HG03342 (cell line): ENCODE measurements at regions not wholly inside any gene's neighbourhood (a gene's known extent, or its start where the extent isn't known, plus 50 kb on each side); places are given as distances from the start of the nearest gene placed in this dataset.
"Not testable (repeated sequence)": the region's sequence is repeated elsewhere in the genome, so short reads cannot be mapped to it uniquely, and the experiment has no call there.

ENCODE experiments used
- ATAC-seq: cut with Tn5 transposase; IDR thresholded peaks from one replicate; pipeline ENCODE4 v1.9.1; 2021; ENCODE audit warnings: mild to moderate bottlenecking, moderate library complexity; ENCODE audit not compliant: unreplicated experiment

DNA sequence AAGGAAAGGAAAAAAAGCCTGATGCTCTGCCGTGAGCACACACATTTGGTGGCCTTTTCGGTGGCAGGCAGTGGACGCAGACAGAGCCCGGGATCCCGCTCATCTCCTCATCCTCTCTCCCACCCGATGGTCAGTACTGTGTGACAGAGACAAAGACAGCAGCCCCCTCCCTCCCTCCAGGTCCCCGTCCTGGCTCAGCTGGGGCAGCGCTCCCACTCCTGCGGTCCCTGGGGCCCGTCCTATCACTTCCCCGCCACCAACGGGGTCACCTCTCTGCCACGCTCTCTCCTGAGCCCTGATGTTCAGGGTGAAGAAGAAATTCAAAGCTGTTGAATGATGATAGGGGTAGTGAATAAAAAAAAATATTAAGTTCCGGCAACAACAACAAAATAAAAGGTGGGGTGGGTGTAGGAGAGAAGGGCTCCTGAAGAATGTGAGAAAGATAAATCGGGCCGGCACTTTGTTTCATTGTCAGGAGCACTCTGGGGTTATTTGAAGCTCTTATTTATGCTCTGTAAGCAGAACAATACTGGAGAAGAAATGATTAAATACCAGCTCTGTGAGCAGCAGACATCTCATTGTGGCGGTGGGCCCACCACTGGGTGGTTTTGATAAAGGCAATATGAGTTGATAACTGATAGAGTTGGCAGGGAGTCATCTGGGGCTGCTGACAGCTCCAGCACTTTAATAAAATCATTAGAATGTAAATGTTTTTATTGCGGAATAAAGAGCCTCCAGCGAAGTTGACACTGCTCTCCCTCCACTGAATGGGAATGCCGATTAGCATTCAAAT, 417.7 kb downstream of the IRX1 start:
- ATAC-seq, result no peak

DNA sequence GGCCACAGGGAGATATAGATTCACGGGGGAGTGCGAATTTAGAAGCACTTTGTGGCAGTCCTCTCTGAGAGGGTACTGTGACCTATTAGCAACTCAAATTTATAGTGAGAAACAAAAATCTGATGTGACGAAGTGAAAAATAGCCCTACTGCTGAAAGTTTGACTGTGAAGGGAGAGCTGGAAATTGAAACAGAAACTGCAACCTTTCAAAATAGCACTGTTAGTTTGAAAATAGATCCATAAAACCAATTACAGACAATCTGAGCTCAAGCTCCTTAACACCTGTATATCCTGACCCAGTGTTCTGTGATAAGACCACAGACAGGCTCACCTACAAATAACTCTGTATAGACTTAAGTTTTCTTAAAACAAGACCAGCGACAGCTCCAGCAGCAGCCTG, 420.1 kb downstream of the IRX1 start:
- no peak for ATAC-seq

DNA sequence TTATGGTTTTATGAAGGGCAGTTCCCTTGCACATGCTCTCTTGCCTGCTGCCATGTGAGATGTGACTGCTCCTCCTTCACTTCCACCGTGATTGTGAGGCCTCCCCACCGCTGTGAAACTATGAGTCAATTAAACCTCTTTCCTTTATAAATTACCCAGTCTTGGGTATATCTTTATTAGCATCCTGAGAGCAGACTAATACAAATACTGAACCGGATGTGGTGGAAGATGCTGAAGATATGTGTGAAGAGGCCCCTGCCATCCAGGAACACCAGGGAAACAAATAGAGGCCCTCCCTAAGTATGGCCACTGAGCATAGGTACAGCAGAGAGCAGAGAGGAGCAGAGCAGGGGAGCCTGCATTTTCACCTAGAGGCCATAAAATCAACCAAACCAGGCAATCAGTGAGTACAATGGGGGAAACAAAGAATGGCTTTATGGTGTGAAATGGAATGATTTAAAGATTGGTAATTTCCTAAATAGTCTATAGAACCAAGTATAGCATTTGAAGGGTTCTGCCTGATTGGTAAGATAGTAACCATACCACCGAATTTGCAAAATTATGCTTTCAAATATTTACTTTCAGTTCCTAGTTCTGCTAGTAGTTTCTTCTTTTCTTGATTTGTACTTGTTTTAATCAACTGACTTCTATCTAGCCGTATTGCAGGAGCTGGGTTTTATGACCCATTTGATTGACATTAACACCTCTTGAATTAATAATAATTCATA, 421.6 kb downstream of the IRX1 start:
- ATAC-seq, result no peak

DNA sequence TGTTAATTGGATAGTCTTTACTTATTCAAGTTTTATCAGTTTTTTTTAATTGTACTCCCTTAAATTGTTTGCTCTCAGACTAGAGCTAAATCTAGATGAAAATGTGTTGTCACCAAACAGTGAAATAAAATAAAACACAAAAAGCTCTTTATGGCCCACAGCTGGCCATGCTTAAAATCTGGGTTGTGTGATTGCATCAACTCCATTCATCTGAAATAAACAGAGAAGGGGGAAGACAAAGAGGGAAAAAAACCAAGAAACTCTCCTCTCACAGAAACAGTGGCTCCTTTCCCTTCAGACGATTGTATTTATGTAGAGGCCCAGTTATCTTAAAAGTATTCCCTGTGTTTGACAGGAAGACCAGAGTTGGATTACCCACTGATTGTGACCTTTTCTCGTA, 422.4 kb downstream of the IRX1 start:
- ATAC-seq, result no peak

DNA sequence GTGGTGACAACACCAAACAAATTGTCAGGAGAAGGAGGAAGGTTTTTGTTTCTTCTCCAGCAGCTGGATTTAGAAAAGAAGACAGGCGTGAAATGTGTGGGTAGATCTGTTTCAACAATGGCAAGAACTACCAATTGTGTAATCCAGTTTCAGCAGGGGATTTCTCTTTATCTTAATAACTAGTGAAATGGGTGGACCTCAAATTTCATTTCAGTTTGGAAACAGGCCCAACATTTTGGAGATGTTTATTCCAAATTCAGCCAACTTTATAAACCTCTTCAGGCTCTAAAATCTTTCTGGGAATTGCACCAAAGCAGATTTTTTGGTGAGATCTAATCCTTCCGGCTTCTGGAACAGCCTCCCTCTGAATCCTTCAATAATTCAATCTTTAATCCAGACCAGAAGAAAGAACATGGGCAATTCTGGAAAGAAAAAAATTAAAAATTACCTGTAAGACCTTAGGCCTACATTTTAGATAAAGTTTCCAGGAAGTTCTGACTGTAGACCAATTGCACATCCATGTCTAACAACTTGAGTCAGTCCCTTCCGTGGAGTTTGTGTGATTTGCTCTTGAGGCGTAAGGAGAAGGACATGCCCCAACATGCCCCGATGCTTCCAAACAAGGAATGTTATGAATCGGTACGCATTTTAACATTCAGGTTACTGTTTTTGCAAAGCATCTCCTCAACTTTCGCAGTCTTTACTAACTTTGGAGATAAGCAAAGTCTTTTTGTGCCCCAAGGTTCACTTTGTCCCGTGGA, 423.6 kb downstream of the IRX1 start:
- ATAC-seq, result no peak

DNA sequence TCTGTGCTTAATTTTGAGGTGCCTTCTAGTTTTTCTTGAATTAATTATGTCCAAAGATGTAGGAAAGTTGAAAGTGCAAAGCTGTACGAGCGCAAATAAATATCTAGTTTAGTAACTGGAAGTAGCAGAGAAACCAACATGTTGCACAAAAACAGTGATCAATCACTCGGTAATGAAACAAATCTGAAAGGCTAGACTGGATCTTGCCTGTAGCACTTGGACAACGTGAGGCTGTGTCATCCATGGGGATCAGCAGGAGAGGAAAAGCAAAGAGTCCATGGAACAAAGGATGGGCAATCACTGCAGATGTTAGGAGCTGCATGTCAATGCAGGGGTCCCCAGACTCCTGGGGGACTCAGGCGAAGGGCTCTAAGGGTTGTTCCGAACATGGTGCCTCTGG, 424.2 kb downstream of the IRX1 start:
- no peak for ATAC-seq

DNA sequence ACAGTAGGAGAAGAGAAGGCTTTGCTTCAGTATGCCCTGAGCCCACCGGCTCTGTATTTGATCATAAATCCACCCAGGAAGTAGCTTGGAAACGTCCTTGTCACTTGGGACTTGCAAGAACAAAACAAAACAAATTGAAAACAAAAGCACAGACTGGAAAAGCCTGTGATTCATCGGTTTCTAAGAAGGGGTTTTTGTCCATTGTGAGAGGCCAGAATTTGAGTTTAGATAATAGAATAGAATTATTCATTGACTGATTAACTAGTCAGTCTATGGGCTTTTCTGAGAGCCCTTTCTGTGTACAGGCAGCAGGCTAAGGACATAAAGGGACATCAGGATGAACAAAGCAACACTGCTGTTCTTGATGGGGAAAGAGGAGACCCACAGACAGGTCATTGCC, 424.8 kb downstream of the IRX1 start:
- no peak for ATAC-seq

DNA sequence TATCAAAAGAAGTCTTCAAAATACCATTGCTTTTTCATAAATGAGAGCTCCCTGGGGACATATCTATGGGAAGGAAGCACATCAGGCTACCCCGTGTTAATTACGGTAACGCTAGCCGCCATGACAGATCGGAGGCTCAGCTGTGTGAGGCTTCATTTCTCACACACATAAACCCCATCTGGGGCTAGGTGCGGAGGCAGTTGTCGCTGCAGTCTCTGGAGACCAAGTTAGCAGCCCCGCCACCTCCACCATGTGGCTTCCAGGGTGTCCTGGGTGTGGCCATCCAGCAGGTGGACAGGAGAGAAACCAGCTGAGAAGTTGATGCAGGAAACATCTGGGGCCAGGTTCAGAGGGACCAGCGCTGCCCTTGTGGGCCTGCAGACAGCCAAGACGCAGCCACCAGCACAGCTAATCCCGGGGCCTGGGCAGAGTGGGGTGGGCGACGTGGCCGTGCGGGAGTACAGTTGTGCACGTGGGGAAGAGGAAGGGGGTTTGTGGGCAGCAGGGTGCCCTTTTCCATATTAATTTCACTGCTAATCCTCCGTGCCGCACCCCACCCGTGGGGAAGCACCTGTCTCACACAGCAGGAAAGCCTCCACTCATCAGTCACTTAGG, 426.5 kb downstream of the IRX1 start:
- no peak for ATAC-seq

DNA sequence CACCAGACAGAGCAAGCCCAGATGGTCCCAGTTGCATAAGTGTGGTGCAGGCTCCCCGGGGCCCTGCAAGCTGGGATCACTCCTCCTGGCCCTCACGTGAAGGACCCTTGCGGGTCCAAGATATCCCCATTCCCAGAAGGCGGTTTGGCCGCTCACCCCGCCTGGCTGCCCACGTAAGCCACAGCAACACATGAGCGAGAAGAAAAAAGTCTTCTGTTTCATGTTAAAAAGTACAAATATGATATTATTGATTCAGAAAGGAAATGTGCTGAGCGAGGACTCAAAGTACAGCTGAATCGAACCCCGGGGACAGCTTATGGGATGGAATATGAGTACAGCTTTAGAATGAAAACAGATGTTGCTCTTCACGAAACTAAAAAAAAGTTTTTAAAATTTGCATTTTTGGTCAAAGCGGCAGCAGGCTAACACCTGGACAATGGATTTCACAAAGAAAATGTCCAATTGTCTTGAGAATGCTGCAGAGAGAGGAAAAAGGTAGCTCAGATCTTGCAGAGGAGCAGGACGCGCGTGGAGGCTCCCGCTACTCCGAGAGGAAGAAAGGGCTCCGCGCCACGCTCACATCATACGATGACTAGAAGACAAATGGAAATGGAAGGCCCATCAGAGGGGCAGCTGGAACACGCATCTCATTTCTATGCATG, 427.6 kb downstream of the IRX1 start:
- no peak for ATAC-seq

DNA sequence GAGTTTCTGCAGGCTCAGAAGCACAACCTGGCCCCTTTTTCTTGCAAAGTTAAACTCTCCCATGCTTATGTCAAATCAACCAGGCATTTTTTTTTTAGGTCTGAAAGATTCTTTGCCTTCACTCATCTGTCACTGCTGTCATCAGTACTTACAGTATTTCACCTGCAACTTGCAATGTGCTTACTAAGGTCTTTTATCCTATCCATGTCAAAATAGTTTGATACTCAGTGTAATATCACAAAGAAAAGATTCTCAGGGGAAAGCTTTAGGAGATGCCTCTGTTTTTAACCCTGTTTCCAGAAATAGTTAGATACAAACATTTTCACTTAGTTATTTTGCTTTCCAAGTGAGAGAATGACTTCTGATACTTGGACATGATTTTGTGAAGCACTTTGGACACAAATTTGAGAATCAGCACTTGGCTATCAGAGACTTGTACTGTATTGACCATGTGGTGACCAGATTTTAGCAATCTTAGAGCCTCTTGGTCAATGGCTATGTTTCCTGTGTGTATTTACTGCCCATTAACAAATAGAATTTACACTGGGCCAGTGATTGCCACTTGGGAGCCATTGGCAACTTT, 428.2 kb downstream of the IRX1 start:
- ATAC-seq, result no peak

DNA sequence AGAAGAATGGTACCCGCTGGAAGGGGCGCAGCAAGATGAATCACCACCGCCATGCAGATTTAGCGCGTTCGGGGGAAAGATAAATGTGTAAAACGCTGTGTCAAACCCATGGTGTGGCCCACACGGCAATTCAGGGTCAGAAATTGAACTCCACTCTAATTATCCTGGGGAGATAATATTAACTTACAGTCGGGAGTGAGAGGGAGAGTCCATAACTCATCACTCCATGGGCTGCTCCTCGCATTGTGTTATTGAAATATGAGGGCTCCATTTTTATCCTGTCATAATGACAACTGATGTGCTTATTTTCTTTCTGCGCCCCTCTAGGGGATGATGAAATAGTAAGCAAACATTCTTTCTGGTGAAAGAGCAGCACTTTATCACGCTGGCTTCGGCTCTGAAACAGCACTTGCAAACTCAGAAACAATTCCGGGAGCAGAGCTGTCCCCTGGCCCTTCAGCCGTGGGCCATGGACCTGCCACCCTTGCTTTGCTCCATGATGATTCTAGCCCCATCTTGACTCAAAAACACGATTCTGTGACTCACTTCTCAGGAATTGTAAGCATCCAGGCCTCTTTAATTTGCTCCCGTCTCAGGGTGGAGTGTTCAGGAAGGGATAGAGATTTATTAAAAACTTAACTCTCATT, 431.6 kb downstream of the IRX1 start:
- no peak for ATAC-seq

DNA sequence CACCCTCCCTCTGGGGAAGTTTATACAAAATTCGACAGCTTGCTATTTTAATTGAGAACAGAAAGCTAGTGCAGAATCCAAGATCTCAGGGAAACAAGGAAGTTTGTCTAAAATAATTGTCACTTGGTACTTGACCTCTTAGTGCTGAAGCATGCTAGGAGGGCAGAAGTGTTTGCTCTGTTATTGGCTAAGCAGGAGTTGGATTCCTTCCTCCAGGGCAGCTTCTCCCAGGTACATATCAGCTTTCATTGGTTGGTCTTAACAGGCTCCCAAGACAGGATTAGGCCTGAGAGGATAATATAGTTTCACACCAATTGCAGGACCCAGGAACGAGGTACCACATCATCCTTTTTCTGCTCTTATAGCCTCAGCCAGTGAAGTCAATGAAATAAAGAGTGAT, 432.8 kb downstream of the IRX1 start:
- ATAC-seq, result no peak

DNA sequence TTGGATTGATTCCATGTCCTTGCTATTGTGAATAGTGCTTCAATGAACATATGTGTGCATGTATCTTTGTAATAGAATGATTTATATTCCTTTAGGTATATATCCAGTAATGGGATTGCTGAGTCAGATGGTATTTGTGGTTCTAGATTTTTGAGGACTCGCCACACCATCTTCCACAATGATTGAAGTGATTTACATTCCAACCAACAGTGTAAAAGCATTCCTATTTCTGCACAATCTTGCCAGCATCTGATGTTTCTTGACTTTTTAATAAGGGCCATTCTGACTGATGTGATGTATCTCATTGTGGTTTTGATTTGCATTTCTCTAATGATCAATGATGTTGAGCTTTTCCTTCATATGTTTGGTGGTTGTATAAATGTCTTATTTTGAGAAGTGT, 437.9 kb downstream of the IRX1 start:
- not testable (repeated sequence) for ATAC-seq

DNA sequence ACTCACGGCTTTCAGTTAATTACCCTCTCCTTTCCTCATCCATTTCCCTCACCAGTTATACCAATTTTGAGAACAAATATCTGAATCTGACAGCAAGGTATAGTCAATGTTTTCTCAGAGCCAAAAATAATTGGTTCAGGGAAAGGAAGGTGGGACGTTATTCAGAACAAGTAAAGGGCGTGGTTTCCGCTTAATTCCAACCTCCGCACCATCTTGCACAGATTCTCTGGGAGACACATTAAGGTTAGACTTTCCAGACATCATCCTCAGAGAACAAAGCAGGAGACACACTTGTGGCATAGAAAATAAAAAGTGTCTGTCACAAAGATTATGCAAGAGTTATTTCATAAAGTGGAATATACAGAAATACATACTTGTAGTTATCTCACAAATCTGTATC, 441.2 kb downstream of the IRX1 start:
- no peak for ATAC-seq

DNA sequence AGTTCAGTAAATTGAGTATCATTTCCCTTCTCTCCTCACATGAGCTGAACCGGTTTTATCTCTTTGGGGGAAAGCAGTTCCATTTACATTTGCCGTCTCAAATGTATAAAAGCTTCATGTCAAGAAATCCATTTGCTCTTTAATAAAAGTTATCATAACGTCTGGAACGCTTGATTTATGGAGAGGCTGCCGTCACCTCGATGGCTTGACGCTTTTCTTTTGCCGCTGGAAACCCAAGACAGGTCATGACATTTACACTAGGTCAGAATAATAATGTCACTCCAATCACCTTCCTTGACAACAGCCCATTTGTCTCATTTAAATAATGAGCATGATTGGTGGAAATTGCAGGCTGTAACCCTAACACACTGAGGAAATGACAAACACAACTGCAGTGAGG, 443.4 kb downstream of the IRX1 start:
- ATAC-seq, result no peak

DNA sequence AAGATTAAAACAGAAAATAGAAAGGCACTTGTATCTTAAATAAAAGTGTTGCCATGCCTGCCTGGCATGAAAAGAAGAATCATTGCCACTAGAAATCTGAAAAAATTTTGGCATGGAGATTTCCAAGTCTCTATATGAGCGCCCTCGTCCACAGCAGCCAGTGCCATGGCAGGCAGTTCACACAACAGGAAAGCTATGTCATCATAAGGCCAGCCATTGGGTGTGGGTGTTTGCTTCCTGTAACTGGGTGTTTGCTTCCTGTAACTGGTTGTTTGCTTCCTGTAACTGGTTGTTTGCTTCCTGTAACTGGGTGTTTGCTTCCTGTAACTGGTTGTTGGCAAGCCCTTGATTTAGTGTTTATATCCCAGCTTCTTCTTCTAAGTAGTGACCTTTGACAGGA, 446.7 kb downstream of the IRX1 start:
- ATAC-seq, result no peak

DNA sequence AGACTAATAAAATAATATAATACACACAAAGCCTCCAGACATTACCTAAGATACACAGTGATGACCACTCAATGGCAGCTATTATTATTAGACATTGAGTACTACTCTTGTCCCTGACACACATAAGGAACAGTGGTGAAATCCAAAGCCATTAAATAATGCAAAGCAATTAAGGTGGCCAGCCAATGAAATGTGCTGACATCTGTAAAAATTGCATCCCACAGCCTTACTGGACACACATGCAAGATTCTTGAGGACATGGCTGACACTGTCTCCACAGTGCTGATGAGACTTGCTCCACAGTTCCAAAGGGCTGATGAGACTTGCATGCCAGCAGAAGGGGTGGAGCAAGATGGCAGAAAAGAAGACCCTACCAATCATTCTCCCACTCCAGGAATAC, 447.5 kb downstream of the IRX1 start:
- no peak for ATAC-seq

DNA sequence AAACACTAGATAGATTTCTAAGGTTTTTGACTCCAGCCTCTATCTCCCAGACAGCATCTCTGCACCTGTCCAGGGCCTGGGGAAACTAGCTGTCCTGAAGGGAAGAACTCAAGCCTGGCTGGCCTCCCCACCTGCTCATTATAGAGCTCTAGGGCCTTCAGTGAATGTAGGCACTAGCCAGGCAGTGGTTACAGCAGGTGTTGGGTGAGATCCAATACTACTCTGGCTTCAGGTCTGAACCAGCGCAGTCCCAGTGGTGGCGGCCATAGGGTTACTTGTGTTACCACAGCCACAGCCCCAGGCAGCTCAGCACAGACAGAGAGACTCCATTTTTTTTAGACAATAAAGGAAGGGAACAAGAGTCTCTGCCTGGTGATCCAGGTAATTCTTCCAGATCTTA, 449.2 kb downstream of the IRX1 start:
- no peak for ATAC-seq

DNA sequence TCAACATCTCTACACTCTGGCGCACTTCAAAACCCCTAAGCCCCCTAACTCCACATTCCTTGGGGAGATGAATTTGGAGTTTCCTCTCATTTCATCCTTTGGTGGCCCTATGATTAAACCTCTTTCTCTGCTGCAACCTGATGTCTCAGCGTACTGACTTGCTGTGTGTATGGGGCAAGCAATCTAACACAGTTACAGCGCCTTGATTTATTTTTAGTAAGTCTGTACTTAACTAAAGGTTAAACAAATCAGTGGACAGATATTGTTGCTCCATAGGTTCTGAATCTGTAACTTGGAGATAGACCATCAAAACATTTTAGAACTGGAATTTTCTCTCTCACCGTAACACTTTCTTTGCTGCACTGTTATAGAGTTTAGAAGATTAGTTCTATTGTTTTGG, 452.8 kb downstream of the IRX1 start:
- no peak for ATAC-seq

DNA sequence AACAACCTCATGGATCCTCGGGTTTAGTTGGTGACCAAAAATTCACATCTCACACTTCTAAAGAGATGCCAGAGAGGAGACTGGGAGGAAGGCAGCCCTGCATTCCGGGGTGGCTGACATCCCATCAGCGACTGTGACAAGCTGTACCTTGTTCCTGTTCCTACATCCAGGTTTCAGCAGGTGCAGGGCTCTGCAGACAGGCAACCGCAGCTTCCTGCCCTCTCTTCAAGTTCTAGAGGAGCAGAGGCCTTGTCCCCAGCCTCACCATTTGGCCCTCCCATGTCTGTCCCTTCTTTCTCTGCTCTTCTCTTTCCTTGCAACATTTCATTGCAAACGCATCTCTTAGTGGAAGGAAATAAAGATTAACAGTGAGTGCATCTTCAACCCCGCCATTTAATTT, 454.6 kb downstream of the IRX1 start:
- no peak for ATAC-seq
